Neural progenitor cell (in vitro differentiated cells): ENCODE measurements at regions not wholly inside any gene's neighbourhood (a gene's known extent, or its start where the extent isn't known, plus 50 kb on each side); places are given as distances from the start of the nearest gene placed in this dataset.

Experiments used
- DNase-seq: peaks from one replicate; pipeline ENCODE4 v3.0.0-alpha.2; 2016; ENCODE audit warnings: low spot score
- H2AFZ ChIP-seq: fragments of 200-600 bp; sonication (generic); replicated peaks from 2 replicates; pipeline ENCODE4 v1.6.1; 2016; ENCODE audit warnings: antibody characterized with exemption
- H3F3A ChIP-seq: fragments of 200-600 bp; sonication (generic); 2 replicates; pipeline ENCODE4 v1.6.1; 2016; ENCODE audit warnings: antibody characterized with exemption, low read depth
- H3K27ac ChIP-seq: fragments of 200-600 bp; sonication (generic); 2 replicates; pipeline ENCODE4 v1.5.1; 2016; ENCODE audit warnings: mild to moderate bottlenecking
- H3K27me3 ChIP-seq: fragments of 200-600 bp; sonication (generic); 2 replicates; pipeline ENCODE4 v1.6.1; 2016; ENCODE audit warnings: mild to moderate bottlenecking, moderate library complexity
- H3K36me3 ChIP-seq: fragments of 200-600 bp; sonication (generic); 2 replicates; pipeline ENCODE4 v1.5.1; 2016
- H3K4me1 ChIP-seq: fragments of 200-600 bp; sonication (generic); 2 replicates; pipeline ENCODE4 v1.6.1; 2016; ENCODE audit warnings: mixed run types
- H3K4me2 ChIP-seq: fragments of 200-600 bp; sonication (generic); 2 replicates; pipeline ENCODE4 v1.6.1; 2016
- H3K4me3 ChIP-seq: fragments of 200-600 bp; sonication (generic); 2 replicates; pipeline ENCODE4 v1.5.1; 2016
- H3K79me2 ChIP-seq: fragments of 200-600 bp; sonication (generic); 2 replicates; pipeline ENCODE4 v1.6.1; 2016; ENCODE audit warnings: low read depth
- H3K9ac ChIP-seq: fragments of 200-600 bp; sonication (generic); 2 replicates; pipeline ENCODE4 v1.6.1; 2016
- H3K9me3 ChIP-seq: fragments of 200-600 bp; sonication (generic); 2 replicates; pipeline ENCODE4 v1.5.1; 2016; ENCODE audit warnings: low read depth
- H4K20me1 ChIP-seq: fragments of 200-600 bp; sonication (generic); 2 replicates; pipeline ENCODE4 v1.6.1; 2016; ENCODE audit warnings: low read depth
- H3K27ac Mint-ChIP-seq: 3 replicates; pipeline ENCODE4 v1.8.0; 2021; ENCODE audit warnings: mixed read lengths
- H3K27me3 Mint-ChIP-seq: 2 replicates; pipeline ENCODE4 v1.8.0; 2022; ENCODE audit warnings: low read depth, mild to moderate bottlenecking, inconsistent platforms, moderate library complexity, mixed read lengths; ENCODE audit not compliant: insufficient read depth
- H3K36me3 Mint-ChIP-seq: 3 replicates; pipeline ENCODE4 v1.8.0; 2021; ENCODE audit warnings: mixed read lengths
- H3K4me1 Mint-ChIP-seq: 3 replicates; pipeline ENCODE4 v1.8.0; 2021; ENCODE audit warnings: mixed read lengths
- H3K4me3 Mint-ChIP-seq: 3 replicates; pipeline ENCODE4 v1.8.0; 2021; ENCODE audit warnings: mild to moderate bottlenecking, moderate library complexity, mixed read lengths
- H3K9me3 Mint-ChIP-seq: 3 replicates; pipeline ENCODE4 v1.8.0; 2020; ENCODE audit warnings: mixed read lengths
- CTCF ChIP-seq: fragments of 200-600 bp; sonication (generic); IDR thresholded peaks from 2 replicates; pipeline ENCODE4 v1.5.1; 2017; ENCODE audit warnings: antibody characterized with exemption, mild to moderate bottlenecking
- EZH2 ChIP-seq: fragments of 200-600 bp; sonication (generic); IDR thresholded peaks from 2 replicates; pipeline ENCODE4 v1.6.1; 2017; ENCODE audit warnings: antibody characterized with exemption, mild to moderate bottlenecking, moderate library complexity
- EZH2phosphoT487 ChIP-seq: fragments of 200-600 bp; sonication (generic); IDR thresholded peaks from 2 replicates; pipeline ENCODE4 v1.6.1; 2017; ENCODE audit warnings: antibody characterized with exemption

GRCh38 chr14:43022094-43022800 is 1415.6 kb downstream of the LRFN5 start:
- H2AFZ ChIP-seq, result no peak overlapping the region
- Mint-ChIP-seq H3K4me3 (no peak overlapping the region), H3K27me3 (no peaks in the 10 kb centered on the region), H3K9me3 (no peaks in the 10 kb centered on the region), H3K27ac (no peak overlapping the region), H3K4me1 (peaks cover 3% of the 10 kb centered on the region), H3K36me3 (no peaks in the 10 kb centered on the region)
- H3K9me3 ChIP-seq, result no peaks in the 10 kb centered on the region
- DNase-seq, result no peak
- no peaks in the 10 kb centered on the region for H3K4me1 ChIP-seq
- TF ChIP-seq CTCF (no peak), EZH2phosphoT487 (no peak), EZH2 (no peak)
- no peak overlapping the region for H3K9ac ChIP-seq
- H3K79me2 ChIP-seq, result no peaks in the 10 kb centered on the region
- H3K4me2 ChIP-seq, result no peak overlapping the region
- no peaks in the 10 kb centered on the region for H4K20me1 ChIP-seq
- no peaks in the 10 kb centered on the region for H3K27me3 ChIP-seq
- no peak overlapping the region for H3K4me3 ChIP-seq
- no peak overlapping the region for H3K27ac ChIP-seq
- H3F3A ChIP-seq, result no peaks in the 10 kb centered on the region
- no peaks in the 10 kb centered on the region for H3K36me3 ChIP-seq

GRCh38 chr14:43019826-43020225 is 1413.2 kb downstream of the LRFN5 start:
- no peaks in the 10 kb centered on the region for H3F3A ChIP-seq
- H3K9ac ChIP-seq, result no peak overlapping the region
- H3K4me1 ChIP-seq, result no peaks in the 10 kb centered on the region
- no peaks in the 10 kb centered on the region for H3K36me3 ChIP-seq
- H3K4me3 ChIP-seq, result no peak overlapping the region
- no peak overlapping the region for H3K4me2 ChIP-seq
- no peaks in the 10 kb centered on the region for H4K20me1 ChIP-seq
- H3K79me2 ChIP-seq, result no peaks in the 10 kb centered on the region
- H3K27me3 ChIP-seq, result no peaks in the 10 kb centered on the region
- Mint-ChIP-seq H3K27ac (no peak overlapping the region), H3K4me3 (no peak overlapping the region), H3K4me1 (no peaks in the 10 kb centered on the region), H3K36me3 (no peaks in the 10 kb centered on the region), H3K9me3 (no peaks in the 10 kb centered on the region), H3K27me3 (no peaks in the 10 kb centered on the region)
- TF ChIP-seq EZH2, result no peak
- no peak for TF ChIP-seq EZH2phosphoT487
- no peak for TF ChIP-seq CTCF
- peaks cover 3% of the 10 kb centered on the region for H3K9me3 ChIP-seq
- H2AFZ ChIP-seq, result no peak overlapping the region
- H3K27ac ChIP-seq, result no peak overlapping the region
- DNase-seq, result no peak

- Histone ChIP-seq H3K79me2 (no peaks in the 10 kb centered on the region), H3K27ac (no peak overlapping the region), H4K20me1 (no peaks in the 10 kb centered on the region), H3K9me3 (peaks cover 3% of the 10 kb centered on the region), H2AFZ (no peak overlapping the region), H3K36me3 (no peaks in the 10 kb centered on the region), H3K4me3 (no peak overlapping the region), H3K27me3 (no peaks in the 10 kb centered on the region), H3F3A (no peaks in the 10 kb centered on the region), H3K4me1 (no peaks in the 10 kb centered on the region), H3K4me2 (no peak overlapping the region), H3K9ac (no peak overlapping the region)
- Mint-ChIP-seq H3K27ac (no peak overlapping the region), H3K9me3 (peaks cover 5% of the 10 kb centered on the region), H3K4me3 (no peak overlapping the region), H3K4me1 (no peaks in the 10 kb centered on the region), H3K36me3 (no peaks in the 10 kb centered on the region), H3K27me3 (no peaks in the 10 kb centered on the region)
- no peak for TF ChIP-seq CTCF
- no peak for DNase-seq
Observed at GRCh38 chr14:43014338-43014737, 1407.7 kb downstream of the LRFN5 start.
